ENCODE measurements at regions not wholly inside any gene's neighbourhood (a gene's known extent, or its start where the extent isn't known, plus 50 kb on each side); places are given as distances from the start of the nearest gene placed in this dataset.
A peak's percentile ranks its signal among the peaks of the same experiment; 100 is the strongest.
"Not testable (repeated sequence)": the region's sequence is repeated elsewhere in the genome, so short reads cannot be mapped to it uniquely, and the experiment has no call there.

- H3K4me3 ChIP-seq (ENCODE audit: low read depth in 1 of 5, low read length in 5 of 5): peak overlapping the region in 4 of 5 donors; percentile 22 to 56 (median 47)
These were observed 64.1 kb upstream of the GPR39 start for GRCh38 chr2:132352481-132353001.

GRCh38 chr2:132353380-132353779 is 63.2 kb upstream of the GPR39 start:
- not testable (repeated sequence) for H3K36me3 ChIP-seq (ENCODE audit: control insufficient read depth in 5 of 5, insufficient read depth in 5 of 5, low read length in 5 of 5); H3K9me3 ChIP-seq (ENCODE audit: control insufficient read depth in 5 of 5, low read length in 5 of 5); H3K9ac ChIP-seq (ENCODE audit: low read length in 5 of 5); H3K27ac ChIP-seq (ENCODE audit: low read depth, low read length); H3K27me3 ChIP-seq (ENCODE audit: control insufficient read depth in 5 of 5, insufficient read depth in 4 of 5, low read length in 5 of 5)
- Histone ChIP-seq H3K4me3 (ENCODE audit: low read depth in 1 of 5, low read length in 5 of 5) (peak overlapping the region in 2 of 5 donors; percentile 54 to 56), H3K4me1 (ENCODE audit: control insufficient read depth in 5 of 5, insufficient read depth in 5 of 5, low read length in 5 of 5) (peaks cover 0 to 15% (median 10%) of the 10 kb centered on the region in 5 donors)

More at GRCh38 chr2:132352481-132353001, 64.1 kb upstream of the GPR39 start:
- H3K9me3 ChIP-seq (ENCODE audit: control insufficient read depth in 5 of 5, low read length in 5 of 5); H3K27me3 ChIP-seq (ENCODE audit: control insufficient read depth in 5 of 5, insufficient read depth in 4 of 5, low read length in 5 of 5); H3K9ac ChIP-seq (ENCODE audit: low read length in 5 of 5); H3K27ac ChIP-seq (ENCODE audit: low read depth, low read length); H3K36me3 ChIP-seq (ENCODE audit: control insufficient read depth in 5 of 5, insufficient read depth in 5 of 5, low read length in 5 of 5): not testable (repeated sequence)
- H3K4me1 ChIP-seq (ENCODE audit: control insufficient read depth in 5 of 5, insufficient read depth in 5 of 5, low read length in 5 of 5): peaks cover 0 to 15% (median 10%) of the 10 kb centered on the region in 5 donors

GRCh38 chr2:132360964-132361363 is 55.6 kb upstream of the GPR39 start:
- H3K27me3 ChIP-seq (ENCODE audit: control insufficient read depth in 5 of 5, insufficient read depth in 4 of 5, low read length in 5 of 5); H3K36me3 ChIP-seq (ENCODE audit: control insufficient read depth in 5 of 5, insufficient read depth in 5 of 5, low read length in 5 of 5); H3K4me1 ChIP-seq (ENCODE audit: control insufficient read depth in 5 of 5, insufficient read depth in 5 of 5, low read length in 5 of 5); H3K4me3 ChIP-seq (ENCODE audit: low read depth in 1 of 5, low read length in 5 of 5); H3K27ac ChIP-seq (ENCODE audit: low read depth, low read length); H3K9me3 ChIP-seq (ENCODE audit: control insufficient read depth in 5 of 5, low read length in 5 of 5); H3K9ac ChIP-seq (ENCODE audit: low read length in 5 of 5): not testable (repeated sequence)

DNA sequence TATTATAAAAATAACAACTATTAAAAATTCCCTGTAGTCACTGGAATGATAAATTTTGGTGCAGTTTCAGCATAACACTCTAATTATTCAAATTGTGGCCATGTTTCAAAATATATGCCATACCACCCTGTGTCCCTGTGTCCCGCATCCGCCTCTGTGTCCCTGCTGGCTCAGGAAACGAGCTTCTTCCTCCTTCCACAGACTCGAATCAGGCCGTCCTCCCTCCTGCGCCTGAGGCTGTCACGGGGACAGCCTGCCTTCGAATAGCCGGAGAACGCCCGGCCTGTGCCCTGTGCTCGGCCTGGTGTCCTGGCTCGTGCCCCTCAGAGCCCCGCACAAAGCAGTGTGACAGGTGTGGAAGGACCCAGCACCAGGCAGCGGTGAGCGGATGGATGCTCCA is 55.1 kb upstream of the GPR39 start:
- H3K27ac ChIP-seq (ENCODE audit: low read depth, low read length); H3K4me3 ChIP-seq (ENCODE audit: low read depth in 1 of 5, low read length in 5 of 5); H3K9ac ChIP-seq (ENCODE audit: low read length in 5 of 5); H3K27me3 ChIP-seq (ENCODE audit: control insufficient read depth in 5 of 5, insufficient read depth in 4 of 5, low read length in 5 of 5); H3K36me3 ChIP-seq (ENCODE audit: control insufficient read depth in 5 of 5, insufficient read depth in 5 of 5, low read length in 5 of 5); H3K9me3 ChIP-seq (ENCODE audit: control insufficient read depth in 5 of 5, low read length in 5 of 5); H3K4me1 ChIP-seq (ENCODE audit: control insufficient read depth in 5 of 5, insufficient read depth in 5 of 5, low read length in 5 of 5): not testable (repeated sequence)

DNA sequence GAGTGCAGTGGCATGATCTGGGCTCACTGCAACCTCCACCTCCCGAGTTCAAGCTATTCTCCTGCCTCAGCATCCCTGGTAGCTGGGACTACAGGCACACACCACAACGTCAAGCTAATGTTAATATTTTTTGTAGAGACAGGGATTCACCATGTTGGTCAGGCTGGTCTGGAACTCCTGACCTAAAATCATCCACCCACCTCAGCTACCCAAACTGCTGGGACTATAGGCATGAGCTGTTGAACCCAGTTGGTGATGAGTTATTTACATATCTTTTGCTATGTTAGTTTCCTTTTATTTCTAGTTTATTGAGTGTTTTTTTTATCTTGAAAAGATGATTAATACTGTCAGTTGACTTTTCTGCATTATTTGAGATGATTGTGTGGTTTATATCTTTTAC is 53.3 kb upstream of the GPR39 start:
- not testable (repeated sequence) for H3K4me1 ChIP-seq (ENCODE audit: control insufficient read depth in 5 of 5, insufficient read depth in 5 of 5, low read length in 5 of 5); H3K36me3 ChIP-seq (ENCODE audit: control insufficient read depth in 5 of 5, insufficient read depth in 5 of 5, low read length in 5 of 5); H3K27me3 ChIP-seq (ENCODE audit: control insufficient read depth in 5 of 5, insufficient read depth in 4 of 5, low read length in 5 of 5); H3K4me3 ChIP-seq (ENCODE audit: low read depth in 1 of 5, low read length in 5 of 5); H3K9ac ChIP-seq (ENCODE audit: low read length in 5 of 5); H3K27ac ChIP-seq (ENCODE audit: low read depth, low read length); H3K9me3 ChIP-seq (ENCODE audit: control insufficient read depth in 5 of 5, low read length in 5 of 5)

DNA sequence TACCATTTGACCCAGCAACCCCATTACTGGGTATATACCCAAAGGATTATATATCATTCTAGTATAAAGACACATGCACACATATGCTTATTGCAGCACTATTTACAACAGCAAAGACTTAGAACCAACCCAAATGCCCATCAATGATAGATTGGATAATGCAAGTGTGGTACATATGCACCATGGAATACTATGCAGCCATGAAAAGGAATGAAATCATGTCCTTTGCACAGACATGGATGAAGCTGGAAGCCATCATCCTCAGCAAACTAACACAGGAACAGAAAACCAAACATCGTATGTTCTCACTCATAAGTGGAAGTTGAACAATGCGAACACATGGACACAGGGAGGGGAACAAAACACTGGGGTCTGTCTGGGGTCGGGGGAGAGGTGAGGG is 50.6 kb upstream of the GPR39 start:
- H3K4me3 ChIP-seq (ENCODE audit: low read depth in 1 of 5, low read length in 5 of 5); H3K27ac ChIP-seq (ENCODE audit: low read depth, low read length); H3K4me1 ChIP-seq (ENCODE audit: control insufficient read depth in 5 of 5, insufficient read depth in 5 of 5, low read length in 5 of 5); H3K9ac ChIP-seq (ENCODE audit: low read length in 5 of 5); H3K9me3 ChIP-seq (ENCODE audit: control insufficient read depth in 5 of 5, low read length in 5 of 5); H3K27me3 ChIP-seq (ENCODE audit: control insufficient read depth in 5 of 5, insufficient read depth in 4 of 5, low read length in 5 of 5); H3K36me3 ChIP-seq (ENCODE audit: control insufficient read depth in 5 of 5, insufficient read depth in 5 of 5, low read length in 5 of 5): not testable (repeated sequence)

DNA sequence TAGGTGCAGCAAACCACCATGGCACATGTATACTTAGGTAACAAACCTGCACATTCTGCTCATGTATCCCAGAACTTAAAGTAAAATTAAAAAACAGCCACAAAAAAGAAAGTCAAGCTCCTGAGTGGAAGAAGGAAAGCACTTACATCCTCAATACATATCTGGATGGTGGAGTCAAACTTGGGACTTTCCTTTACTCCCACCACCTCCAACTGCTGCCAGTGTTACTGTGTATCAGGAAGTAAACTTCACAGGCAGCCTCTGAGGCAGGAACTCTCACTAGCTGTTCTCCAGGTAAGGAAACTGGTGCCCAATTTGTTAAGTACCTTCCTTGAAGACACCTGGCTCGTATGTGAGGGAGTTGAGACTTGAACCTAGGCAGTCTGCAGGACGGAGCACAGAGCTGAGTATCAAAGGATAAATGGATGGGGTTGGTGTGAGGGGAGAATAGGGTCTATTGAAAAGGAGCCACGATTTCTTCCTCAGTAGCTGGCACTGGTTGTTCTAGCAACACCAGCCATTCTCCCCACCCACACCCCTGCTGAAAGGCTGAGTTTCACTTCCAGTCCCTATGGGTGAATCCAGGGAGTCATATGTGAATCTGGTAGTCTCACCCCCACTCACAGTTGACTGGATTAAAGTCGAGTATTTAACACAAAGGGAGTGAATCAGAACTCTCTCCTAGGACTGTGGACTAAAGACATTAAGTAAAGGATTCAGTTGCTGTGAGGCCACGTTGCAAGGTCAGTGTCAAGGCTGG is 50.0 kb upstream of the GPR39 start:
- Histone ChIP-seq H3K27me3 (ENCODE audit: control insufficient read depth in 5 of 5, insufficient read depth in 4 of 5, low read length in 5 of 5) (no peaks in the 10 kb centered on the region), H3K27ac (ENCODE audit: low read depth, low read length) (no peak overlapping the region), H3K9ac (ENCODE audit: low read length in 5 of 5) (no peak overlapping the region), H3K4me1 (ENCODE audit: control insufficient read depth in 5 of 5, insufficient read depth in 5 of 5, low read length in 5 of 5) (no peaks in the 10 kb centered on the region), H3K36me3 (ENCODE audit: control insufficient read depth in 5 of 5, insufficient read depth in 5 of 5, low read length in 5 of 5) (no peaks in the 10 kb centered on the region), H3K4me3 (ENCODE audit: low read depth in 1 of 5, low read length in 5 of 5) (no peak overlapping the region), H3K9me3 (ENCODE audit: control insufficient read depth in 5 of 5, low read length in 5 of 5) (peaks cover 0 to 6% (median 3%) of the 10 kb centered on the region in 5 donors)

Measured in subcutaneous abdominal adipose tissue (tissue), 5 donors.